ENCODE measurements at regions not wholly inside any gene's neighbourhood (a gene's known extent, or its start where the extent isn't known, plus 50 kb on each side); places are given as distances from the start of the nearest gene placed in this dataset.

GRCh38 chr4:30341731-30342130, 378.4 kb upstream of the PCDH7 start:
- TF ChIP-seq CTCF (conservative IDR thresholded peaks at IDR 0.05 in 1 of 2, IDR thresholded peaks at IDR 0.05 in 1 of 2; ENCODE audit: extremely low read depth in 1 of 2, insufficient read depth in 1 of 2, low read depth in 1 of 2, low read length in 2 of 2) (no peak), EZH2 (IDR thresholded peaks at IDR 0.05; ENCODE audit: borderline replicate concordance, low read length) (no peak)

All from mammary epithelial cell (primary cell).